GM23248 (cell line): ENCODE measurements at regions not wholly inside any gene's neighbourhood (a gene's known extent, or its start where the extent isn't known, plus 50 kb on each side); places are given as distances from the start of the nearest gene placed in this dataset.
"Not testable (repeated sequence)": the region's sequence is repeated elsewhere in the genome, so short reads cannot be mapped to it uniquely, and the experiment has no call there.

Experiments
- DNase-seq: peaks from one replicate; pipeline ENCODE4 v3.0.0-alpha.2; 2015
- H2AFZ ChIP-seq: fragments of 200-600 bp; sonication (generic); 2 replicates; pipeline ENCODE4 v1.6.1; 2016; ENCODE audit warnings: antibody characterized with exemption
- H3F3A ChIP-seq: fragments of 200-600 bp; sonication (generic); 2 replicates; pipeline ENCODE4 v1.6.1; 2016; ENCODE audit warnings: mild to moderate bottlenecking, antibody characterized with exemption, mixed run types; ENCODE audit not compliant: insufficient read depth
- H3K27ac ChIP-seq: fragments of 200-600 bp; sonication (generic); 2 replicates; pipeline ENCODE4 v1.5.1; 2016; ENCODE audit warnings: mild to moderate bottlenecking
- H3K27me3 ChIP-seq: fragments of 200-600 bp; sonication (generic); replicated peaks from 2 replicates; pipeline ENCODE4 v1.6.1; 2016; ENCODE audit warnings: mild to moderate bottlenecking; ENCODE audit not compliant: insufficient read depth
- H3K36me3 ChIP-seq: fragments of 200-600 bp; sonication (generic); 2 replicates; pipeline ENCODE4 v1.6.1; 2016; ENCODE audit warnings: low read depth, mild to moderate bottlenecking
- H3K4me1 ChIP-seq: fragments of 200-600 bp; sonication (generic); 2 replicates; pipeline ENCODE4 v1.6.1; 2016; ENCODE audit warnings: mild to moderate bottlenecking; ENCODE audit not compliant: insufficient read depth
- H3K4me2 ChIP-seq: fragments of 200-600 bp; sonication (generic); one replicate; pipeline ENCODE4 v1.6.1; 2016; ENCODE audit warnings: mild to moderate bottlenecking; ENCODE audit not compliant: unreplicated experiment
- H3K4me3 ChIP-seq: fragments of 200-600 bp; sonication (generic); 2 replicates; pipeline ENCODE4 v1.5.1; 2016; ENCODE audit warnings: mild to moderate bottlenecking
- H3K79me2 ChIP-seq: fragments of 200-600 bp; sonication (generic); 2 replicates; pipeline ENCODE4 v1.6.1; 2016; ENCODE audit warnings: mild to moderate bottlenecking; ENCODE audit not compliant: insufficient read depth
- H3K9ac ChIP-seq: fragments of 200-600 bp; sonication (generic); 2 replicates; pipeline ENCODE4 v1.6.1; 2016; ENCODE audit warnings: mild to moderate bottlenecking
- H3K9me2 ChIP-seq: fragments of 200-600 bp; sonication (generic); 2 replicates; pipeline ENCODE4 v1.6.1; 2016; ENCODE audit warnings: mixed run types, mild to moderate bottlenecking, moderate library complexity; ENCODE audit not compliant: insufficient read depth
- H3K9me3 ChIP-seq: fragments of 200-600 bp; sonication (generic); one replicate; pipeline ENCODE4 v1.6.1; 2017; ENCODE audit warnings: low read depth
- H4K20me1 ChIP-seq: fragments of 200-600 bp; sonication (generic); 2 replicates; pipeline ENCODE4 v1.6.0; 2016; ENCODE audit not compliant: insufficient read depth
- EZH2 ChIP-seq: fragments of 200-600 bp; sonication (generic); IDR thresholded peaks from 2 replicates; pipeline ENCODE4 v1.6.1; 2018; ENCODE audit warnings: antibody characterized with exemption, mild to moderate bottlenecking; ENCODE audit not compliant: insufficient read depth, poor library complexity, severe bottlenecking
- EZH2phosphoT487 ChIP-seq: fragments of 200-600 bp; sonication (generic); IDR thresholded peaks from 2 replicates; pipeline ENCODE4 v1.6.1; 2018; ENCODE audit warnings: antibody characterized with exemption, moderate library complexity, mild to moderate bottlenecking, low read depth; ENCODE audit not compliant: insufficient read depth
- WGBS, 2 experiments: methylation state at CpG; one replicate each; pipeline ENCODE4 v1.1.6; 2015 to 2017; ENCODE audit warnings: low lambda C conversion rate in 2 of 2, low coverage in 1 of 2; ENCODE audit errors: missing lambda C conversion rate in 2 of 2; 5-methylcytosine and 5-hydroxymethylcytosine counted together
- in situ Hi-C: fragments of 300-500 bp; cut with MboI; formaldehyde crosslinking; loops from 2 replicates; pipeline ENCODE4 v1.15.0; 2020

DNA sequence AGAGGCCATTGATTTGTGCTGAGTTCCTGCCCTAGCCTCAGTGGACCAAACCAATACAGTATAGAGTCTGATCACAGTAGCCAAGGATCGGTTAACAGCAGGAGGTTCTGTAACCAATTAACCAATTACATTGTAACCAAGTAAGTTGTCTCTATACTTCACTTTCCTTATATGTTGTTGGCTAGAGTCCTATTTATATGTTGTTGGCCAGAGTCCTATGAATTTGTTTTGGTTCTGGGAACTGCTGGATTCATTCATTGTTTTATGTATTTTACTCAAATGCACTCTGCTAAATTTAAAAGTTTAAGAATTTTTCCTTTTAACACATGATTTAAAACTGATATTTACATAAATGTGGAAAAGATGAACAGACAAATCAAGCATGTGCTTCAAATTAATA lies 597.4 kb upstream of the HS3ST5 start:
- Histone ChIP-seq H3K36me3 (no peaks in the 10 kb centered on the region), H3F3A (no peaks in the 10 kb centered on the region), H2AFZ (no peak overlapping the region), H3K27me3 (no peaks in the 10 kb centered on the region), H3K27ac (no peak overlapping the region), H3K4me1 (no peaks in the 10 kb centered on the region), H3K9ac (no peak overlapping the region), H3K9me2 (no peaks in the 10 kb centered on the region), H3K79me2 (no peaks in the 10 kb centered on the region), H3K4me3 (no peak overlapping the region), H3K9me3 (no peaks in the 10 kb centered on the region), H4K20me1 (no peaks in the 10 kb centered on the region), H3K4me2 (no peak overlapping the region)
- DNase-seq: no peak
- in situ Hi-C loops: no loop called here
- TF ChIP-seq EZH2phosphoT487: no peak
- no peak for TF ChIP-seq EZH2
- WGBS, 2 experiments: 0 to 3% methylated on average over 1 of the region's 1 CpG

DNA sequence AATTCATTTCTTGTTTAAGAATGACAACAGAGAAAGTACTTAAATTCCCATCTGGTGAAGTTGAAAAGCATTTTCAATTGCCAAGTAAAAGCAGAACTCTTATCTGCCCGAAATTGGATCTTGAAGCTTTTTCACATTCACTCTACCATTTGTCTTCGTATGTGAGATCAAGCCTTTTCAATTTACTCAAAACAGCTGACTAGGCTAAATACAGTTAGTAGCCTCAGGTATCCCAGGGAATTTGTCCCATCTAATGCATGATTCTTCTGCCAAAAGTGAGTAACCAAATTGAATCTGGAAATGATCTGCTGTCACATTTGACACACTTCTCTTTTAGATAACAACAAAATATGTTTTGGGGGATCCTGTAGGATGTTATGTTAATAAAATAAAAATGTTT lies 596.8 kb upstream of the HS3ST5 start:
- in situ Hi-C loops: no loop called here
- Histone ChIP-seq H3F3A (no peaks in the 10 kb centered on the region), H3K9ac (no peak overlapping the region), H3K79me2 (no peaks in the 10 kb centered on the region), H3K36me3 (no peaks in the 10 kb centered on the region), H2AFZ (no peak overlapping the region), H3K27me3 (no peaks in the 10 kb centered on the region), H3K4me3 (no peak overlapping the region), H3K27ac (no peak overlapping the region), H3K9me3 (no peaks in the 10 kb centered on the region), H4K20me1 (no peaks in the 10 kb centered on the region), H3K4me2 (no peak overlapping the region), H3K9me2 (no peaks in the 10 kb centered on the region), H3K4me1 (no peaks in the 10 kb centered on the region)
- WGBS, 2 experiments: 11 to 18% methylated on average over 2 of the region's 2 CpGs
- no peak for DNase-seq
- TF ChIP-seq EZH2 (no peak), EZH2phosphoT487 (no peak)

DNA sequence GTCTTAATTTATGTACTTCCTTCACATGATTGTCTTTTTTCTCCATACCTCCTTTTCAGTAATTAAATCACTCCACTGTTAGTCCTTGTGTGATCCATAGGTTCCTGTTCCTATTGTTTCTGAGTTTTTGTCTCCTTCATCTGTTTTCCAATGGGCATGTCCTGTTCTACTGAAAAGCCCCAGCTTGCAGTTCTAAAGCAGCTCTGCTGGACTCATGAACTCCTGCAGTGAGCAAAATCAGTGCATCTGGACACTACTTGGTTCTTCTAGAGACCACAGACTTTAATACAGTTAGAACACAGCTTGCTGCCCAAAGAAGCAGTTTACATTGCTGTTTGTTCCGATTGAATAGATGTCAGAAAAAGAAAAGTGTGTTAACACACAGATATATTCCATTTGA lies 593.3 kb upstream of the HS3ST5 start:
- no peak for DNase-seq
- no peaks in the 10 kb centered on the region for H3K9me2 ChIP-seq
- no peaks in the 10 kb centered on the region for H3K36me3 ChIP-seq
- H3K4me2 ChIP-seq: no peak overlapping the region
- H3K4me3 ChIP-seq: no peak overlapping the region
- no peak for TF ChIP-seq EZH2
- TF ChIP-seq EZH2phosphoT487: no peak
- in situ Hi-C loops: no loop called here
- no peaks in the 10 kb centered on the region for H3K27me3 ChIP-seq
- no peaks in the 10 kb centered on the region for H3K9me3 ChIP-seq
- H3F3A ChIP-seq: no peaks in the 10 kb centered on the region
- no peak overlapping the region for H3K9ac ChIP-seq
- H3K79me2 ChIP-seq: no peaks in the 10 kb centered on the region
- H2AFZ ChIP-seq: no peak overlapping the region
- H3K27ac ChIP-seq: no peak overlapping the region
- no peaks in the 10 kb centered on the region for H3K4me1 ChIP-seq
- no peaks in the 10 kb centered on the region for H4K20me1 ChIP-seq
- WGBS, 2 experiments: 15 to 20% methylated on average over 1 of the region's 1 CpG

DNA sequence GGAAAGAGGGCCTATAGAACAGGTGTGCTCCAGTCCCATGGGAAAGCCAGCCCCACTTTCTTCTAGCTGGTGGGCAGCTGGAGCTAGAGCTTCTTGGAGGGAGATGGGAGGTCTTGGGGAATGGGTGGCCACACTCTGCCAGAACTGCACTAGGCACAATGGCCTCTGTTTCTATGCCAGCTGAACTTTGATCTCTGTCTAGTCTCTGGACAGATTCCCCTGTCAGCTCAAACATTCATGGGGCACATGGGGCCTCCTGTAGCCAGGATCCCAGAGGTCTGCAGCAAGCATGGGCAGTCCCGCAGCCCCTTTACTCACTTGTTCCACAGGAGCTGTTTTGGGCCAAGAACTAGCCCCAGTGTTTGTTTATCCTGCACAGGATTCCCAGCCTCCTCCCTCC lies 591.3 kb upstream of the HS3ST5 start:
- H3K36me3 ChIP-seq: no peaks in the 10 kb centered on the region
- no peak overlapping the region for H3K4me3 ChIP-seq
- TF ChIP-seq EZH2 (no peak), EZH2phosphoT487 (no peak)
- 17 to 38% methylated on average over 1 of the region's 1 CpG for WGBS, 2 experiments
- no peaks in the 10 kb centered on the region for H3K79me2 ChIP-seq
- H3K9me2 ChIP-seq: no peaks in the 10 kb centered on the region
- no peaks in the 10 kb centered on the region for H3K27me3 ChIP-seq
- no peak overlapping the region for H3K27ac ChIP-seq
- no peak overlapping the region for H3K4me2 ChIP-seq
- in situ Hi-C loops: no loop called here
- no peaks in the 10 kb centered on the region for H3F3A ChIP-seq
- H3K4me1 ChIP-seq: no peaks in the 10 kb centered on the region
- DNase-seq: no peak
- no peak overlapping the region for H2AFZ ChIP-seq
- H3K9ac ChIP-seq: no peak overlapping the region
- H4K20me1 ChIP-seq: no peaks in the 10 kb centered on the region
- H3K9me3 ChIP-seq: no peaks in the 10 kb centered on the region

DNA sequence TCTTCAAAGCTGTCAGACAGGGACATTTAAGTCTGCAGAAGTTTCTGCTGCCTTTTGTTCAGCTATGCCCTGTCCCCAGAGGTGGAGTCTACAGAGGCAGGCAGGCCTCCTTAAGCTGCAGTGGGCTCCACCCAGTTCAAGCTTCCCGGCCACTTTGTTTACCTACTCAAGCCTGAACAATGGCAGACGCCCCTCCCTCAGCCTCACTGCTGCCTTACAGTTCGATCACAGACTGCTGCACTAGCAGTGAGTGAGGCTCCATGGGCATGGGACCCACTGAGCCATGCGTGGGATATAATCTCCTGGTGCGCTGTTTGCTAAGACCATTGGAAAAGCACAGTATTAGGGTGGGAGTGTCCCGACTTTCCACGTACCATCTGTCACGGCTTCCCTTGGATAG lies 585.9 kb upstream of the HS3ST5 start:
- 32 to 43% methylated on average over 8 of the region's 8 CpGs for WGBS, 2 experiments
- H3K4me1 ChIP-seq: not testable (repeated sequence)

More for the DNA sequence above, 585.9 kb upstream of the HS3ST5 start:
- H3K27ac ChIP-seq, H3K9me2 ChIP-seq, H3K9me3 ChIP-seq, H4K20me1 ChIP-seq, H3K79me2 ChIP-seq, H3K36me3 ChIP-seq, H3F3A ChIP-seq, DNase-seq, H3K4me2 ChIP-seq, H2AFZ ChIP-seq, H3K9ac ChIP-seq, H3K27me3 ChIP-seq, in situ Hi-C loops, H3K4me3 ChIP-seq: not testable (repeated sequence)
